ENCODE measurements at regions not wholly inside any gene's neighbourhood (a gene's known extent, or its start where the extent isn't known, plus 50 kb on each side); places are given as distances from the start of the nearest gene placed in this dataset.

GRCh38 chr12:25845415-25845814 is 113.1 kb upstream of the RASSF8 start:
- TF ChIP-seq CTCF (IDR thresholded peaks at IDR 0.05; ENCODE audit: insufficient read depth, low read depth, low read length) = no peak
- no peak for TF ChIP-seq EZH2 (IDR thresholded peaks at IDR 0.05; ENCODE audit: insufficient read depth, low read length)
